HUES64 (cell line): ENCODE measurements at regions not wholly inside any gene's neighbourhood (a gene's known extent, or its start where the extent isn't known, plus 50 kb on each side); places are given as distances from the start of the nearest gene placed in this dataset.

ENCODE experiments used
- H3K27ac ChIP-seq: 2 replicates; pipeline ENCODE4 v1.7.0; 2013; ENCODE audit warnings: low read depth, low read length, inconsistent platforms
- H3K27me3 ChIP-seq: 2 replicates; pipeline ENCODE4 v1.6.1; 2013; ENCODE audit warnings: mild to moderate bottlenecking, low read length; ENCODE audit not compliant: insufficient read depth
- H3K36me3 ChIP-seq: 2 replicates; pipeline ENCODE4 v1.6.1; 2013; ENCODE audit warnings: mild to moderate bottlenecking, low read length; ENCODE audit not compliant: insufficient read depth
- H3K4me1 ChIP-seq: 2 replicates; pipeline ENCODE4 v1.6.1; 2013; ENCODE audit warnings: mild to moderate bottlenecking, low read length, moderate library complexity; ENCODE audit not compliant: insufficient read depth
- H3K4me3 ChIP-seq: 2 replicates; pipeline ENCODE4 v1.5.1; 2013; ENCODE audit warnings: mild to moderate bottlenecking, low read length, moderate library complexity
- H3K9ac ChIP-seq: 2 replicates; pipeline ENCODE4 v1.6.1; 2013; ENCODE audit warnings: mild to moderate bottlenecking, low read depth, low read length
- H3K9me3 ChIP-seq: 2 replicates; pipeline ENCODE4 v1.6.1; 2013; ENCODE audit warnings: low read depth, low read length; ENCODE audit not compliant: insufficient read depth
- WGBS: fragments of 150-250, 120-280 bp; methylation state at CpG from one replicate; pipeline ENCODE4 v1.1.7; 2013; ENCODE audit warnings: missing lambda C conversion rate; 5-methylcytosine and 5-hydroxymethylcytosine counted together

- Histone ChIP-seq H3K9ac (no peak overlapping the region), H3K27ac (no peak overlapping the region), H3K27me3 (no peaks in the 10 kb centered on the region; the same call in 1 of the 2 replicates), H3K4me3 (no peak overlapping the region), H3K36me3 (no peaks in the 10 kb centered on the region), H3K4me1 (no peaks in the 10 kb centered on the region), H3K9me3 (no peaks in the 10 kb centered on the region)
- 81% methylated on average over 2 of the region's 2 CpGs for WGBS
Observed at GRCh38 chr5:36826694-36827093, 49.9 kb upstream of the NIPBL start.
